ENCODE measurements at regions not wholly inside any gene's neighbourhood (a gene's known extent, or its start where the extent isn't known, plus 50 kb on each side); places are given as distances from the start of the nearest gene placed in this dataset.

DNA sequence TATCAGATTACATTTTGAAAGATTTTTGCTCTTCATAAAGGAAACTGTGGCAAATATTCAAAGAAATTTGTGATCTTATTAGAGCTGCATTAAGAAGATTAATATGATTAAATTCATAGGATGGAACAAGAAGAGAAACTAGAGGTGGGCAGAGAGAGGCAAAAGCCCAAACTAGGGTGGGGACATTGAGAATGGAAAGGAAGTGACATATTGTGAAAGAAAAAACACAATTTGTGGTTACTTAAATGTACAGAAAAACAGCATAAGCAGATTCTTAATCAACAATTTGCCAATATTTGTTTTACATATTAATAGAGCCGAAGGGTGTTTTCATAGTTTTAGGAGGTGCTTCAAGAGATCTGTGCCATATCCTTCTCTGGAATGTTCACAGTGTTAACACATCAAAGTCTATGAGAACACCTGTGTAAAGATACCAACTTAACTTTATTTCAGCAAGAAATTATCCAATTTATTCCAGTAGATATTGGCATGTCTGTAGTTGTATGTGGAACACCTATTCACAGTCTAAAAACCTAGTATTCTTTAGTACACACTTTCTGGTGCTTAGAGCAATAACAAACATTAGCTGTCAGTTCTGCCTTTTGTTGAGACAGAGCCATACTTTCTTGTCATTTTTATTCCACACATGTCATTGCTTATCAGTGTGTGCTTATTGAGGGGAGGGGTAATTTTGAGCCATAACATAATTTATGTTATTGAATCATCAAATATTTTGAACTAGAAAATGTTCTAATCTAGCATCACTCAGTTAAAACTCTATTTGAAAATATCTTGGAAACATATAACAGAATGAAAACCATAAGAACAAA, 401.5 kb downstream of the PTPRC start:
- H3K4me3 ChIP-seq (ENCODE audit: insufficient read depth in 1 of 2, low read depth in 1 of 2, low read length in 2 of 2) = no peak overlapping the region
- no peak overlapping the region for H2AK5ac ChIP-seq (ENCODE audit: low read length, severe bottlenecking)
- no peak overlapping the region for H2BK15ac ChIP-seq (ENCODE audit: low read depth, poor library complexity, severe bottlenecking)
- no peak overlapping the region for H2BK12ac ChIP-seq (ENCODE audit: low read length in 2 of 2)
- H3K23ac ChIP-seq (ENCODE audit: low read length in 2 of 2) = no peak overlapping the region
- H3K14ac ChIP-seq (ENCODE audit: low read length in 2 of 2) = no peak overlapping the region
- H2BK5ac ChIP-seq (ENCODE audit: low read depth, low read length, poor library complexity, severe bottlenecking) = no peak overlapping the region
- H3K4ac ChIP-seq (ENCODE audit: low read depth in 1 of 2, low read length in 2 of 2) = no peak overlapping the region
- no peak for DNase-seq
- H3K18ac ChIP-seq (ENCODE audit: low read depth in 1 of 2, low read length in 2 of 2) = no peak overlapping the region
- H3K4me2 ChIP-seq (ENCODE audit: low read length, poor library complexity, severe bottlenecking) = no peak overlapping the region
- H3K27ac ChIP-seq (ENCODE audit: low read length, poor library complexity, severe bottlenecking) = no peak overlapping the region
- H4K8ac ChIP-seq (ENCODE audit: low read length) = no peak overlapping the region
- WGBS = no CpG with 5 or more reads among the region's 1 CpG
- H3K36me3 ChIP-seq (ENCODE audit: control insufficient read depth in 1 of 2, insufficient read depth in 2 of 2, low read depth in 1 of 2, low read length in 2 of 2) = no peaks in the 10 kb centered on the region
- H4K91ac ChIP-seq (ENCODE audit: low read length) = no peak overlapping the region
- no peak overlapping the region for H2AFZ ChIP-seq (ENCODE audit: low read depth, low read length)
- no peaks in the 10 kb centered on the region for H3K9me3 ChIP-seq (ENCODE audit: control insufficient read depth, low read length)
- no peaks in the 10 kb centered on the region for H3K79me1 ChIP-seq (replicated peaks; ENCODE audit: low read length, poor library complexity, severe bottlenecking)
- H3K27me3 ChIP-seq (ENCODE audit: control insufficient read depth in 1 of 2, insufficient read depth in 1 of 2, low read length in 2 of 2) = no peaks in the 10 kb centered on the region
- H3K9ac ChIP-seq (ENCODE audit: low read length) = no peak overlapping the region
- no peaks in the 10 kb centered on the region for H3K4me1 ChIP-seq (ENCODE audit: control insufficient read depth, insufficient read depth, low read depth, low read length)
- H2BK120ac ChIP-seq (ENCODE audit: low read depth, low read length) = no peak overlapping the region

GRCh38 chr1:199041173-199041914, 402.5 kb downstream of the PTPRC start:
- H3K23ac ChIP-seq (ENCODE audit: low read length in 2 of 2) = no peak overlapping the region
- H3K27me3 ChIP-seq (ENCODE audit: control insufficient read depth in 1 of 2, insufficient read depth in 1 of 2, low read length in 2 of 2) = no peaks in the 10 kb centered on the region
- no peak overlapping the region for H3K4me3 ChIP-seq (ENCODE audit: insufficient read depth in 1 of 2, low read depth in 1 of 2, low read length in 2 of 2)
- no peak overlapping the region for H3K18ac ChIP-seq (ENCODE audit: low read depth in 1 of 2, low read length in 2 of 2)
- no peak overlapping the region for H4K91ac ChIP-seq (ENCODE audit: low read length)
- no peak overlapping the region for H2BK5ac ChIP-seq (ENCODE audit: low read depth, low read length, poor library complexity, severe bottlenecking)
- no peak overlapping the region for H4K8ac ChIP-seq (ENCODE audit: low read length)
- H2AFZ ChIP-seq (ENCODE audit: low read depth, low read length) = no peak overlapping the region
- WGBS = 30% methylated on average over 2 of the region's 4 CpGs
- H3K79me1 ChIP-seq (replicated peaks; ENCODE audit: low read length, poor library complexity, severe bottlenecking) = no peaks in the 10 kb centered on the region
- H2BK120ac ChIP-seq (ENCODE audit: low read depth, low read length) = no peak overlapping the region
- H3K14ac ChIP-seq (ENCODE audit: low read length in 2 of 2) = no peak overlapping the region
- no peak overlapping the region for H3K9ac ChIP-seq (ENCODE audit: low read length)
- no peak overlapping the region for H3K27ac ChIP-seq (ENCODE audit: low read length, poor library complexity, severe bottlenecking)
- no peaks in the 10 kb centered on the region for H3K4me1 ChIP-seq (ENCODE audit: control insufficient read depth, insufficient read depth, low read depth, low read length)
- no peak overlapping the region for H2BK12ac ChIP-seq (ENCODE audit: low read length in 2 of 2)
- H2BK15ac ChIP-seq (ENCODE audit: low read depth, poor library complexity, severe bottlenecking) = no peak overlapping the region
- no peak overlapping the region for H3K4me2 ChIP-seq (ENCODE audit: low read length, poor library complexity, severe bottlenecking)
- no peak overlapping the region for H3K4ac ChIP-seq (ENCODE audit: low read depth in 1 of 2, low read length in 2 of 2)
- DNase-seq = peak; percentile 11
- H2AK5ac ChIP-seq (ENCODE audit: low read length, severe bottlenecking) = no peak overlapping the region
- H3K36me3 ChIP-seq (ENCODE audit: control insufficient read depth in 1 of 2, insufficient read depth in 2 of 2, low read depth in 1 of 2, low read length in 2 of 2) = no peaks in the 10 kb centered on the region
- no peaks in the 10 kb centered on the region for H3K9me3 ChIP-seq (ENCODE audit: control insufficient read depth, low read length)

- Histone ChIP-seq H3K27me3 (ENCODE audit: control insufficient read depth in 1 of 2, insufficient read depth in 1 of 2, low read length in 2 of 2) (no peaks in the 10 kb centered on the region), H3K4me1 (ENCODE audit: control insufficient read depth, insufficient read depth, low read depth, low read length) (no peaks in the 10 kb centered on the region), H4K91ac (ENCODE audit: low read length) (no peak overlapping the region), H3K23ac (ENCODE audit: low read length in 2 of 2) (no peak overlapping the region), H2BK12ac (ENCODE audit: low read length in 2 of 2) (no peak overlapping the region), H4K8ac (ENCODE audit: low read length) (no peak overlapping the region), H3K9me3 (ENCODE audit: control insufficient read depth, low read length) (no peaks in the 10 kb centered on the region), H3K18ac (ENCODE audit: low read depth in 1 of 2, low read length in 2 of 2) (no peak overlapping the region), H2BK120ac (ENCODE audit: low read depth, low read length) (no peak overlapping the region), H2BK5ac (ENCODE audit: low read depth, low read length, poor library complexity, severe bottlenecking) (no peak overlapping the region), H3K4me2 (ENCODE audit: low read length, poor library complexity, severe bottlenecking) (no peak overlapping the region), H3K36me3 (ENCODE audit: control insufficient read depth in 1 of 2, insufficient read depth in 2 of 2, low read depth in 1 of 2, low read length in 2 of 2) (no peaks in the 10 kb centered on the region), H3K4me3 (ENCODE audit: insufficient read depth in 1 of 2, low read depth in 1 of 2, low read length in 2 of 2) (no peak overlapping the region), H3K27ac (ENCODE audit: low read length, poor library complexity, severe bottlenecking) (no peak overlapping the region), H2BK15ac (ENCODE audit: low read depth, poor library complexity, severe bottlenecking) (no peak overlapping the region), H3K79me1 (replicated peaks; ENCODE audit: low read length, poor library complexity, severe bottlenecking) (no peaks in the 10 kb centered on the region), H2AFZ (ENCODE audit: low read depth, low read length) (no peak overlapping the region), H3K4ac (ENCODE audit: low read depth in 1 of 2, low read length in 2 of 2) (no peak overlapping the region), H2AK5ac (ENCODE audit: low read length, severe bottlenecking) (no peak overlapping the region), H3K14ac (ENCODE audit: low read length in 2 of 2) (no peak overlapping the region), H3K9ac (ENCODE audit: low read length) (no peak overlapping the region)
- DNase-seq = no peak
- WGBS = no CpG with 5 or more reads among the region's 1 CpG
Measured at GRCh38 chr1:199042193-199042592, 403.4 kb downstream of the PTPRC start.

DNA sequence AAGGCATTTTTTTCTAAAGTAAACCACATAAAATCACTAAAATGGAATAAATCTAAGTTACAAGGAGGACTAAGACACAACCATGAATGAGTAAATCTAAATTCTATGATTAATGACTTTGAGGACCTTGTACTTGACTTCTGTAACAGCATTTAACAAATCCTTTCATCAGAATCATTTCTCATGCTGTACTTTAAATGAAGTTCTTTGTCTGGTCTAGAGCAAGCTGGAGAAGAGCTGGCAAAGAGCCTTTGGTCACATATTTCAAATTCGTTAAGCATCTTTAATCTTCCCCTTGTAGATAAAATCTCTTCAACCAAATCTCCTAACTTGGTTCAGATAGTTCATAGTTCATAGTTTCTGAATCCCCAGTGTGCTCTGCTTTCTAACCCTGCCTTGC, 405.4 kb downstream of the PTPRC start:
- H4K91ac ChIP-seq (ENCODE audit: low read length) = no peak overlapping the region
- peaks cover 13% of the 10 kb centered on the region for H3K9me3 ChIP-seq (ENCODE audit: control insufficient read depth, low read length)
- H2BK120ac ChIP-seq (ENCODE audit: low read depth, low read length) = no peak overlapping the region

More for the DNA sequence above, 405.4 kb downstream of the PTPRC start:
- no peak overlapping the region for H3K4me3 ChIP-seq (ENCODE audit: insufficient read depth in 1 of 2, low read depth in 1 of 2, low read length in 2 of 2)
- no peak overlapping the region for H2AFZ ChIP-seq (ENCODE audit: low read depth, low read length)
- H2AK5ac ChIP-seq (ENCODE audit: low read length, severe bottlenecking) = no peak overlapping the region
- H3K4me1 ChIP-seq (ENCODE audit: control insufficient read depth, insufficient read depth, low read depth, low read length) = no peaks in the 10 kb centered on the region
- no peak overlapping the region for H3K14ac ChIP-seq (ENCODE audit: low read length in 2 of 2)
- no peak overlapping the region for H3K9ac ChIP-seq (ENCODE audit: low read length)
- no peak overlapping the region for H2BK12ac ChIP-seq (ENCODE audit: low read length in 2 of 2)
- no peak overlapping the region for H3K4me2 ChIP-seq (ENCODE audit: low read length, poor library complexity, severe bottlenecking)
- no peaks in the 10 kb centered on the region for H3K36me3 ChIP-seq (ENCODE audit: control insufficient read depth in 1 of 2, insufficient read depth in 2 of 2, low read depth in 1 of 2, low read length in 2 of 2)
- no peak overlapping the region for H3K23ac ChIP-seq (ENCODE audit: low read length in 2 of 2)
- no peak overlapping the region for H2BK15ac ChIP-seq (ENCODE audit: low read depth, poor library complexity, severe bottlenecking)
- H3K27ac ChIP-seq (ENCODE audit: low read length, poor library complexity, severe bottlenecking) = no peak overlapping the region
- DNase-seq = no peak
- H3K27me3 ChIP-seq (ENCODE audit: control insufficient read depth in 1 of 2, insufficient read depth in 1 of 2, low read length in 2 of 2) = no peaks in the 10 kb centered on the region
- no peaks in the 10 kb centered on the region for H3K79me1 ChIP-seq (replicated peaks; ENCODE audit: low read length, poor library complexity, severe bottlenecking)
- H3K4ac ChIP-seq (ENCODE audit: low read depth in 1 of 2, low read length in 2 of 2) = no peak overlapping the region
- 90% methylated on average over 1 of the region's 1 CpG for WGBS
- H2BK5ac ChIP-seq (ENCODE audit: low read depth, low read length, poor library complexity, severe bottlenecking) = no peak overlapping the region
- H4K8ac ChIP-seq (ENCODE audit: low read length) = no peak overlapping the region
- no peak overlapping the region for H3K18ac ChIP-seq (ENCODE audit: low read depth in 1 of 2, low read length in 2 of 2)

Measured in mesenchymal stem cell (in vitro differentiated cells and primary cell).